Inflammatory macrophage (primary cell): ENCODE measurements at regions not wholly inside any gene's neighbourhood (a gene's known extent, or its start where the extent isn't known, plus 50 kb on each side); places are given as distances from the start of the nearest gene placed in this dataset.
"Not testable (repeated sequence)": the region's sequence is repeated elsewhere in the genome, so short reads cannot be mapped to it uniquely, and the experiment has no call there.

ENCODE experiments used
- DNase-seq, 2 donors: peaks; one replicate each; pipeline ENCODE4 v3.0.0-alpha.2; 2020 to 2022

DNA sequence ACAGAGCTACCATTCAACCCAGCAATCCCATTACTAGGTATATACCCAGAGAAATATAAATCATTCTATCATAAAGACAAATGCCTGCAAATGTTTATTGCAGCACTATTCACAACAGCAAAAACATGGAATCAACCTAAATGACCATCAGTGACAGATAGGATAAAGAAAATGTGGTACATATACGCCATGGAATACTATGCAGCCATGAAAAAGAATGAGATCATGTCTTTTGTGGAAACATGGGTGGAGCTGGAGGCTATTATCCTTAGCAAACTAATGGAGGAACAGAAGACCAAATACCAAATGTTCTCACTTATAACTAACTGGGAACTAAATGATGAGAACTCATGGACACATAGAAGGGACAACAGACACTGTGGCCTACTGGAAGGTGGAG is 318.9 kb downstream of the ZIC3 start:
- not testable (repeated sequence) for DNase-seq

DNA sequence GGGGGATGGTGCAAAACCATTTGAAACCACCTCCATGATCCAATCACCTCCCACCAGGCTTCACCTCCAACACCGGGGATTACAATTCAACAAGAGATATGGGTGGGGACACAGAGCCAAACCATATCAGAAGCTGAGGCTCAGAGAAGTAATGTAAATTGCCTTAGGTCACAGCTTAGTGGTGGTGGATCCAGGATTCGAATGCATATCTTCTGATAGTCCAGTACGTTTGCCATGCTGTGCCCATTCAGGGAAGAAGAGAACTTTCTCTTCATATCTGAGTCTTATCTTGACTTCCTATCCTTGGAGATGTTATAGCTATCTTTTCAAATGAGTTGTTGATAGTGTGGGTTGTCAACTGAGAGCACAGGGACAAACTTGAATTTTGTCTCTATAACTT is 325.5 kb downstream of the ZIC3 start:
- DNase-seq = no peak

DNA sequence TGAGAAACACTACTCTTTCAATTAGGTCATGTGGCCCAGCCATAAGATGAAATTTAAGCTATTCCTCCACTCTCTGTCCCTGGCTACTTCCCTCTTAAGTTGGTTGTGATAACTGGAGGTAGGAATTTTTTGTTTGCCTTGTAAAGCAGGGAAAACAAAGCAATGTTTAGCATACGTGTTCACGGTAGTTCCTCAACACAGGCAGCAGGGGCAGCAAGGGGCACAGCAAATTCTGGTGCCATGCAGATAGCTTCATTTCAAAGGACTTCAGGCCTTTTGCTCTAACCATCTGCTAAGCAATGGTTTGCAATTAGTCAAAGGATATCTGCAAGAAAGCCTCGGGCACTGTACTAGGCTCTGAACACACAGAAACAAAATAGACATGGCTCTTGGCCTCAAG is 330.2 kb downstream of the ZIC3 start:
- no peak for DNase-seq

DNA sequence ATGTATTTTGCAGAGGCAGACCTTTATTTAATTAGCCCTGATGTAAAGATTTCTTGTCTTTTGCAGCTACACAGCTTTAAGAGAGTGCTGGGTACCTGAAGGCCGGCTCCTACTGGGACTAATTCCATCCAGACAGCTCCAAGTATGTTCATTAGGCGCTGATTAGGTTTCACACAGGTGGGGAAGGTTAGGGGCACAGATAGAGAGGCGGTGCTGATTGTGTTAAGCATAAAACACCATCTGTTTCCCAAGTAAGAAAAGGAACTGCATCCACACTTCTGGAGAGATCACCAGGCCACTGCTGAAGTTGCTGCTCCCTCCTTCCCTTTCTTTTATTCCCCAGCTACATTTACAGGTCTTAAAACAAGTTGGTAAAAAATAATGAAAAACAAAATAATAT is 349.5 kb downstream of the ZIC3 start:
- DNase-seq = no peak

DNA sequence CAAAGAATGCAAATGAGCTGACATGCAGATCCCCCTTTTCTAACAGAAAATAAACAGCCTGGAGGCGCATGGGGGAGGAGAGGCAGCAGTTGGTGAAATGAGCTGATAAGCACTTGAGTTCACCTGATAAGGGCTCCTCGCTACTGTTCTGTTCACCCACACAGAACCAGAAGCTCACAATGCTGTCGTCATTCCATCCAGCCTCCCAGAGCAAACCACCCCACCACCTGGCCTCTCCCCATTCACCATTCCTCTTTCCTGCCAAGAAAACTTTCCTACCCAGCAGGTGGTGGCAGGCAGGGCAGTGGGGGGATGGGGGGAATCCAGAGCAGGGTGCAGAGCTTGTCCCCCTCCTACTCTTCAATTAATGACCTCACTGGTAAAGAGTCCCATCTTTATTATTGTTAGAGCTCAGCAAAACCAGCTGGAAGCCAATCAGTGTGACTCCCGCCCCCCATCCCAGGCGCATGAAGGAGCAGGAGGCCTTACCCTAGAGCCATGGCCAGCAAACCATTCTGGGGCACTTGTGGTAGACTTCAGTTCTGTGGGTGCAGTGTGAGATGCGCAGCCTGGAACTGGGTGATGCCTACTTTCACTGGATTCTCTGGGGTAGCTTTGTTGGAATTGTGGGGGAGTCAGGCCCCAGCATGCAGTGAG is 350.3 kb downstream of the ZIC3 start:
- DNase-seq = no peak

DNA sequence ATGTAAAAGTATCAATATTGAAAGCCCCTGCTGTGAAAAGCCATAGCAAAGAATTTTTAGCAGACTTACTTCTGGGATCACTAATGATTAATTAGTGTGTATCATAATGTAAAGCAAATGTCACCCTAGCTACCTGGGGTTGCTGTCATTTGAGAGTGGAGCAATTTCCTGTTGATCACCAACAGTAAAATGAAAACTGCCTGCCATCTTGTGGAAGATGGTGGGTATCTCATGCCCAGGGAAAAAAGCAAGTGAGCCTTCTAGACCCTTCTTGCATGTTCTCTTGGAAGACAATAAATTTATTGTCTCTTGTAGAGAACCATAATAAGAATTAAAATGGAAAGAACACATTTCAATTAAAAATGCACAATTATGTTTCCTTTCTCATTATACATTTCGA is 360.2 kb downstream of the ZIC3 start:
- DNase-seq = no peak

DNA sequence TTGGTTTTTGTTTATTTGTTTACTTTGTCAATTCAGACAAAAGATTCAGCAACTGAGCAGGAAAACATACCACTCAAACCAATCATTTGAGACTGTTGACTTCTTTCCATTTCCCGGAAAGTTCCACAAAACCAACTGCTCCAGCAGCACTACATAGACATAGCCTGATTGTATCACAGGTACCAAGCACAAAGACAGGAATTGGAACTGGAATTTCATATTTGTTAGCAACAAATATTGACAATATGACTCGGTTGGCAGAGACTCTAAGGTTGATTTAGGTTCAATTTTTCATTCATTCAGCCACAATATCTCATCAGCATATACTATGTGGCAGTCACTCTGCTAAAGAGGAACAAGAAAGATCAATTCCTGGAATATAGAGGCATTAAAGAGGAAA is 364.0 kb downstream of the ZIC3 start:
- no peak for DNase-seq

DNA sequence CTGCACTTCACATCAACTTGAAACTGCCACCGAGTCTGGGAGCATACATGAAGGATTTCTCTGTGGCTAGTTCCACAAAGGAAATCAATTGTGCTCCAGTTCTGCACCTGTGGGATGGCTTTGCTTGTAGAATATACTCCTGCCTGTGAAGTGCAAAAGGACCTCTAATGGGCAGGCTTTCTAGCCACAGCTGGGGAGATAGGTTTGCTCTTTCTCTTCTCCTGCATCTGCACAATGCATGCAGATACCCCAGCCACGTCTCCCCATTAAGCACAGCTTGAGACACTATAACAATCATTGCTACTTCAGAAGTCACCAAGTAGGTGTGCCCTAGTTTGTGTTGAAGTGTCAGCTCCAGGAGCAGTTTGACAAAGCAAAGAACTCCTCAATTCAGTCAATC is 364.6 kb downstream of the ZIC3 start:
- no peak for DNase-seq

DNA sequence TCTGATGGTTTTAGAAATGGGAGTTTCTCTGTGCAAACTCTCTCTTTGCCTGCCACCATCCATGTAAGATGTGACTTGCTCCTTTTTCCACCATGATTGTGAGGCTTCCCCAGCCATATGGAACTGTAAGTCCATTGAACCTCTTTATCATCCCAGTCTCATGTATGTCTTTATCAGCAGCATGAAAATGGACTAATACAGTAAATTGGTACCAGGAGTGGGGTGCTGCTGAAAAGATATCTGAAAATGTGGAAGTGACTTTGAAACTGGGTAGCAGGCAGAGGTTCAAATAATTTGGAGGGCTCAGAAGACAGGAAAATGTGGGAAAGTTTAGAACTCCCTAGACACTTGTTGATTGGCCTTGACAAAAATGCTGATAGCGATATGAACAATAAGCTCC is 368.3 kb downstream of the ZIC3 start:
- DNase-seq = not testable (repeated sequence)

DNA sequence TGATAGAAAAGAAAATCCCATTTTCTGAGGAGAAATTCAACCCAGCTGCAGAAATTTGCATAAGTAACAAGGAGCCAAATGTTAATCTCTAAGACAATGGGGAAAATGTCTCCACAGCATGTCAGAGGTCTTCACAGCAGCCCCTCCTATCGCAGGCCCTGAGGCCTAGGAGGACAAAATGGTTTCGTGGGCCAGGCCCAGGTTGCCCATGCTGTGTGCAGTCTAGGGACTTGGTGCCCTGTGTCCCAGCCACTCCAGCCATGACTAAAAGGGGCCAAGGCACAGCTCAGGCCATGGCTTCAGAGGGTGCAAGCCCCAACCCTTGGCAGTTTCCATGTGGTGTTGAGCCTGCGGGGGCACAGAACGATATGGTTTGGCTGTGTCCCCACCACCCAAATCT is 369.0 kb downstream of the ZIC3 start:
- DNase-seq = not testable (repeated sequence)

DNA sequence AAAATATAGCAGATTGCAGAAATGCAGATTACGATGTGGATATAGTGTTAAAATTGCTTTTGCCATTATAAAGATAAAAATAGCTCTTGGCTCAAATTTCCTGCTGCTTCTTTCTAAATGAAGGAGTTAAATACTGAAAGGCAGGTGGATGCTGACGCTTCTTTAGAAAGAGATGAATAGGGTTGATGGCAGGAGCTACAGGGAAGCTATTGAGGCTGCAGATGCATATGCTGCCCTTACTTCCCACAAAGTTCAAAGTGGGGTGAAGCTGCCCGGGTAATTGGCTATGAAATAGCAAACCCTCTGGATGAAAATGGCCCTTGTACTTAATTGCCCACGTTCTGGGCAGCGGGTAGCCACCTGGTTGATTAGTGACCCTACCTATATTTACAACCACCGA is 379.5 kb downstream of the ZIC3 start:
- no peak for DNase-seq

DNA sequence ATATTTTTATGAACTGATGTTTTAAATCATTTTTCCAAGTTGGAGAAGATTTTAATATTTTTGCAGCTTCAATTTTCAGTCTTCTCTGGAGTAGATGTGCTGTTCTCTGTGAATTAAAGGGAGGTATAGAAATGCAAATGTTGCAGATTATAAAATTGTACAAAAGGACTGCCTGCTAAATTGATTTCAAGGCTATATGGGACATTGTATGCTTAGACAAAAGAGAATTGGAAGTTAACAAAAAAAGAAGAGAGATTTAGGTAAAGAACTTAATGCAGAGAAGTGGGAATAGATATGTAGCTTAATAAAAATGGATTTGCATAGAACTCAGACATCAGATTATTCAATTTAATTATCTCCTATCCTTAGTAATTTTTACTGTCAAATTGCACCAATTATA is 403.3 kb downstream of the ZIC3 start:
- DNase-seq = no peak

DNA sequence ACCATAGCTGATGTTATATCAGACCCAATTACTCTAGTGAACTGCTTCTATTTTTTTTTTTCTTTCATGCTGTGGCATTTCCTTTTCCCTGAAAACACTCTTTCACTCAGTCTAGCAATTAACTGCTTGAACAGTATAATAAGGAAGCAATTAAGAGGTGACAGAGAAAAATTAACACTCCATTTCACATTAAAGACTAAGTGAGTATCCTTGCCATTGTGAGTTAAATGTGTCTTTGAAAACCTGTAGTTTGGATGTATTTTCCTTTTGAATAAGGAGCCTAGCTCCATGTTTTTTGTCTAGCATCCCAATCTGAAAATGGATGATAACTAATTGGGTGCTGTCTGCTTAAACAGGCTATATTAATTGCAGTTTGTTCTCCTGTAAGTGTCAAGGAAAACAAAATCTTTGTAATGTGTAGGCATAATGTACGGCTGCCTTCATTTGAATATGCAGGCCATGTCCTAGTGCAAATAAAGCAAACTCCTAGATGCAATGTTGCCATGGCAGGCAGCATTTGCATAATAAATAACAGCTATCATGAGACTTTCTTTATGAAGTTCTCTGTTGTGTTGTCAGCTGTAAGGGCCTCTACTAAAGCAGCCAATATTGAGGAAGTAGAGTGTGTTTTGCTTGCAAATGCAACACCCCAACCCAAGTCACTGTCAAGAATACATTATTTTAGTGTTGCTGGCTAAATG is 416.7 kb downstream of the ZIC3 start:
- DNase-seq = no peak

DNA sequence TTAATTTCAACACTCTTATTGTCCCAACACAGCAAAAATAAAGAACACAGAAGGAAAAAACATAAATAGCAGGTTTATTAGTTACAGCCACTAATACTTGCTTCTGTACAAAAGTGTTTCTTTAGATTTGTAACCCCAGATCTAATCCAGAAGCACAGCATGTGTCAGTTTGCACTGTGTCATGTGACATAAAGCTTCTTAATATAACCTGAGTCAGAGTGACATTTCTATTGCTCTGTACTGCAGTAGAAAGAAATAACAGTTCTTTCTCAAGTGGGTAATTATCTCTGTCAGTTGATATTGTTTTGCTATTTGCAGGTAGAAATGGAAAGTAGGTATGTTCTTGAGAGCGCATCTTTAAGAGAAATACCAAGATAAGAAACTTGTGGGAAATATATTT is 422.5 kb downstream of the ZIC3 start:
- DNase-seq = no peak

DNA sequence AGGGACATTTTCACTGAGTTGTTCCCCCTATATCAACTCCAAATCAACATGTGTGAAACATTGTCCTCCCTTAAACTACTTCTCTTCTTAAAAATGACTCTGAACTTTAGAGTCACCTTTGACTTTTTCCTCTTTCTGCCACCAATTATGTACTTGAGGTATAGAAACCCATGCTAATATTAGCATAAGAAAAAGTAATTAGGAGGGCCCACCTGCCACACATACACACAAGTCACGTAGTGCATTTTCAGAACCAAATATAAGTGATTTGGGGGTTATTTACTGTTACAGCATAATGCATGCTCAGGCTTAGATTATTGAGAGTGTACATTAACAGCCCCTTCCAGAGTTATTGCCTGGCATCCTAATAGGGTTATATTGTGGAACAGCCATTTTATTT is 432.7 kb downstream of the ZIC3 start:
- no peak for DNase-seq

DNA sequence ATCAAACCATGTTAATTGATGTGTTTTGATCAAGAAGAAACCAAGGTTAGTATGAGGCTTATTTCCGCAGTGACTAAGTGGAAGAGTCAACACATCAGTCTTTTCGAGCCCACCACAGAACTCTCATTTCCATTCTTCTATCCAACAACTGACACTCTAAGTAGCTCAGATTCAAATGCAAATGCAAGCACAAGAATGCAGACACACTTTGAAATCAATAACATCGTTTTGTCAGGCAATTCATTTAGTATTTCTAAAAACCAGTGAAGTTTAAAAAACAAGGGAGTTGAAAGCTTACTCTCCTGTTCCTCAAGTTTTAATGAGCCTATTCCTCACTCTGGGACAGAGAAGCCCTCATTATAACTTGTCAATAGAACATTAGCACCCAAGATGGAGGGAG is 433.1 kb downstream of the ZIC3 start:
- DNase-seq = no peak

DNA sequence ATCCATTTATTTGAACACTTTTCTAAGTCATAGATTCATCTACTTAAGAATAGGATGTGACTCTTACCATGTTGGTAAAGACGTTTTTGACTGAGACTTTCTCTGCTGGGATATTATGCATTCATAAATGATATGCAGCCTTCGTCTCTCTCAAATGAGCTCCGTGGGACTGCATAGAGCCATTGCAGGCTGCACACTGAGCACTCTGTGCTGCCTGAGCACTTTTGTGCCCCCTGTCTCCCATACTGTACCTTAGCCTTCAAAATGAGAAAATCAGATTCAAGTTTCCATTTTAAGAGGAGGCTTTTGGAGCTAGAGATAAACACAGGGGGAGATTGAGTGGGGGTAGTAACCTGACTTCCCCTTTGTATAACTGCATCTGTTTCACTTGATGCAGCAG is 433.6 kb downstream of the ZIC3 start:
- DNase-seq = no peak

DNA sequence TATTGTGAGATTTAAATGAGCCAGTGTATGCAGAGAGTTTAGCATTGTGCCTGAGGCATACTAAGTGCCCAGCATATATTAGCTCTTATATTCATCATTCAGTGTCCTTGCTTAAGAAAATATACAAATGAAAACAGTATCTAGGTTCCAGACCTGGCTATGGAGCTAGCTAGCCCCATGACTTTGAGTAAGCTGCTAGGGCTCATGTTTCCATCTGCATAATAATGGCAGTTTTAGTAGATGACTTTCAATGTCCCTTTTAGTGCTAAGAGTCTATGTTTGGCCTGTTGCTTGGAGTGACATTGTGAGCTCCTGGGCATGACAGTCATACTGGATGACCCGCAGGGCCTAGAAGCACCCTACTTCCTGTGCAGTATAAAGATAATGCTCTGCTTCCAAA is 435.3 kb downstream of the ZIC3 start:
- no peak for DNase-seq

DNA sequence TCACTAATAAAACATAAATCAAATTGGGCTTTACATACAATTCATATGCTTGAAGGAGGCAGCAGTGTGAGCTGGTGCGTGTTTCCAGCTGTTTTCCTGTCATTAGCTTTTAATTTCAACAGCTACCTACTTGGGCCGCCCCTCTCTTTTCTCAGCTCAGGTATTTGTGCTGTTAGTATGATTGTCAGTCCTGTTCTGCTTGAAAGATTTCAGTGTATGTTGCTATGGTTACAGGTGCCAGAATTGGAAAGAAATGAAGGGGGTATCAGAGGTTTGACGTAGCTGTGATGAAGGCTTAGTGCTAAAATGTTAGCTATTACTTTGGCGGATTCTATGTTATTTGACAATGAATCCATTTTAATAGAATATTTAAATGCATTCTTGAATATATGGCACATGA is 440.3 kb downstream of the ZIC3 start:
- no peak for DNase-seq

DNA sequence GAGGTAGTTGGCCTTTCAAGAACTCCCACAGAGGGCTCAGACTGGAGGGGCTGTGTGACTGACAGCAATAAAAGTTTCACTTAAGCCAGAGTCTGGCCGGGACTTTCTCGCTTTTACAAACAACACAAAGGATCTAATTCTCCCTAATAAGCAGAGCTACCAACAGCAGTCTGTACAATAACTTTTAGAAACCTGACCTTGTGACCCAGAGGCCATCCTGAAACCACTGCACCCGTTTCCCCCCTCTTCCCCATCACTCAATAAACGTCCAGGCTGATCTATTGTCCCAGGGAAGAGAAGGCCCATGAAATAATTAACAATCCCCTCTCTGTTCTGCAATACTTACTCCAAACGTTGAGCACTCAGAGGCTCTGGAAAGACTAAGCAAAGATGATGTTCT is 442.4 kb downstream of the ZIC3 start:
- DNase-seq = no peak

DNA sequence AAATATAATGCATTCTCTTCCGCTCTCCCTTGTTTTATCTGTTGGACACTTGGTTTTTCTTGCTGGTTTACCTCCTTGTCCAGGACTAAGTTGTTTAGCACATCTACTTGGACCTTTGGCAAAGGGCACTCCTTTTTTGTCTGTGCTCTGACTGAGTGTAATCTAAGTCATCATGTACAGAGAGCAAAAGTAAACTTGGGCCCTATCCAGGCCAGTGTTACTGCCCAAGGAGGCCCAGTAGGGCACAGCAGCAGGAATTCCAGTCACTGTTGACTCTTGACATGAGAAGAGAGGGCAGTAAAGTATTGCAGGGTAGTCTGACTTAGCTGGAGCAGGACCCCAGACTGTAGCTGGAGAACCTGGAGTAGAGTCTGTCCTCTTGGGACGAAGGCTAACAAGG is 445.5 kb downstream of the ZIC3 start:
- no peak for DNase-seq

DNA sequence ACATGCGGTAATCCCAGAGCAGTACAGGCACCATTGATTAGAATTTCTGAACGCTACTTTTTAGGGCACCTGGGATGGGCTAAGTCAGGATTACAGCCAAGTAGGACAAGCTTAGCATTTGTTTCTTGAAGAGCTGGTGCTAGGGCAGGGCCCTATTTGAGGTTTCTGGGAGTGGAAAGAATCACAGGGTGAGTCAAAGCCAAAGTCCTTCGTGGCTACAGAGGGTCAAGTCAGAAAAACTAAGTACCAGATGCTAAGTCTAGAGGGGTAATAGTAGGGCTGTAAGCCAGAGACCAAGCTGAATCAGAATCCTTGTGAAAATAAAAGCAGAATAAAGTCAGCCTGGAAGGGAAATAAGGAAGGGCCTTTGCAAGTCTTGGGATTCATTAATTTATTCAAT is 448.6 kb downstream of the ZIC3 start:
- no peak for DNase-seq

DNA sequence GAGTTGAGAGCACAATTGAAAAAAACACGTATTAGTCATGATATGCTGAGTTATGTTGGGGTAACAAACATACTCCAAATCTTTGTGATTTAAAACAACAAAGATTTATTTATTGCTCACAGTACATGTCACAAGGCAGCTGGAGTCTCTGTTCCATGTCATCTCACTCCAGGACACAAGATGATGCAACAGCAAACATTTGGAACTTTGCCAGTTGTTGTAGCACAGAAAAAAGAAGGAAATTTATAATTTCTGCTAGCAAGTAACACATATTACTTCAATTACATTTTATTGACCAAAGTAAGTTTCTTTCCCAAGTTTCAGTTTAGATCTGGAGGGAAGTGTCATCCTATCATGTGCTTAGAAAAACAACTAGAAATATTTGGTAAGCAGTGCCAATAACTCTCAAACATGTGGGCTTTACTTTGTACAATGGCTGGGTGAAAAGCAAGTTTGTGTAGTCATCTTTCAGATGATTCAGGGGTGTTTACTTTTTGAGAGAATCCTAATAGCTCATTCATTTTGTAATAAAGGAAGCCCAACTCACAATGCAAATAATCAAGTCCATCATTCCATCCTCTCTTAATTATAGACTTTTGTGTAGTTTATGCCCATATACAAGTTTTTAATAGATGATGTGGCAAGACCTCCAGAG is 452.3 kb downstream of the ZIC3 start:
- no peak for DNase-seq

DNA sequence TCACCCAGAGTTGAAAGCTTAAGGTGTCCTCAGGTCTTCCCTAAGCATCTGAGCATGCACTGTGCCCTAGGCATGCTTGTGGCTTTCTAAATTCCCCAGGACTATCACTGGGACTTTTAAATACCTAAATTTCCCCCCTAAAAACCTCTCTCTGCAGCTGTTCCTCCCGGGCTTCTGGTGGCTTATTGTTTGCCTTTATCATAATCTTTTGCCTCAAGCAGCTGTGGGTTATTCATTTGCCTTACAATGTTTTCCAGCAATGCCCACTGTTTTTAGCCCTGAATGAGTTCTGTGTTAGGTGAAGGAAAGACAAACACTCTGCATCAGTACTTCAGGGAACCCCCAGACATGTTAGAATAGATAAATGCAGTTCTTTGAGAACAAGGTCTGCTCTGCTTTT is 455.0 kb downstream of the ZIC3 start:
- DNase-seq = no peak
